ENCODE measurements at regions not wholly inside any gene's neighbourhood (a gene's known extent, or its start where the extent isn't known, plus 50 kb on each side); places are given as distances from the start of the nearest gene placed in this dataset.
A peak's percentile ranks its signal among the peaks of the same experiment; 100 is the strongest.

DNA sequence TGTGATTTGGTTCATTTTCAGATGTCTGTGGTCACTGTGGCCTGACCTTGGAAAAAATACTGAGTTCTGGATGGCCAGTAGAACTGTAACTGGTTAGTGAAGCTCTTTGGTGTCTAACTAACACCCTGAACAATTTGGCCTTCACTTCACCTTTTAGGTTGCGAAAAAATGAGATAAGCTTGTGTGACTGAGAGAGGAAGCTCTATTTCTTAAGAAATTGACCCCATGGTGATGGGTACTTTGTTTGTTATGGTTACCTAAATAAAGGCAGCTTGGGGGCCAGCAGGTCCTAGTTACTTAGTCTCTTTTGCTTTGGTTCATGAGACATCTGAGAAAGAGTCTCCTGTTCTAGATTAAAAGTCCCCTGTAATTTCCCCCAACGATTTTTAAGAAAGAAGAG is 181.6 kb downstream of the ZNF326 start:
- H3K4me3 ChIP-seq (ENCODE audit: low read depth, low read length), result no peak overlapping the region
- peak; percentile 16 for DNase-seq (ENCODE audit: low read depth)
- TF ChIP-seq MAX (IDR thresholded peaks at IDR 0.05; ENCODE audit: low read depth, low read length), result no peak
- TF ChIP-seq, protein P1, sequence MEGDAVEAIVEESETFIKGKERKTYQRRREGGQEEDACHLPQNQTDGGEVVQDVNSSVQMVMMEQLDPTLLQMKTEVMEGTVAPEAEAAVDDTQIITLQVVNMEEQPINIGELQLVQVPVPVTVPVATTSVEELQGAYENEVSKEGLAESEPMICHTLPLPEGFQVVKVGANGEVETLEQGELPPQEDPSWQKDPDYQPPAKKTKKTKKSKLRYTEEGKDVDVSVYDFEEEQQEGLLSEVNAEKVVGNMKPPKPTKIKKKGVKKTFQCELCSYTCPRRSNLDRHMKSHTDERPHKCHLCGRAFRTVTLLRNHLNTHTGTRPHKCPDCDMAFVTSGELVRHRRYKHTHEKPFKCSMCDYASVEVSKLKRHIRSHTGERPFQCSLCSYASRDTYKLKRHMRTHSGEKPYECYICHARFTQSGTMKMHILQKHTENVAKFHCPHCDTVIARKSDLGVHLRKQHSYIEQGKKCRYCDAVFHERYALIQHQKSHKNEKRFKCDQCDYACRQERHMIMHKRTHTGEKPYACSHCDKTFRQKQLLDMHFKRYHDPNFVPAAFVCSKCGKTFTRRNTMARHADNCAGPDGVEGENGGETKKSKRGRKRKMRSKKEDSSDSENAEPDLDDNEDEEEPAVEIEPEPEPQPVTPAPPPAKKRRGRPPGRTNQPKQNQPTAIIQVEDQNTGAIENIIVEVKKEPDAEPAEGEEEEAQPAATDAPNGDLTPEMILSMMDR (IDR thresholded peaks at IDR 0.05; ENCODE audit: low read depth, low read length), result no peak
- TF ChIP-seq POLR2A (IDR thresholded peaks at IDR 0.05; ENCODE audit: extremely low read depth, insufficient read length), result no peak
- no peak for TF ChIP-seq MYC (IDR thresholded peaks at IDR 0.05; ENCODE audit: low read depth, low read length)

DNA sequence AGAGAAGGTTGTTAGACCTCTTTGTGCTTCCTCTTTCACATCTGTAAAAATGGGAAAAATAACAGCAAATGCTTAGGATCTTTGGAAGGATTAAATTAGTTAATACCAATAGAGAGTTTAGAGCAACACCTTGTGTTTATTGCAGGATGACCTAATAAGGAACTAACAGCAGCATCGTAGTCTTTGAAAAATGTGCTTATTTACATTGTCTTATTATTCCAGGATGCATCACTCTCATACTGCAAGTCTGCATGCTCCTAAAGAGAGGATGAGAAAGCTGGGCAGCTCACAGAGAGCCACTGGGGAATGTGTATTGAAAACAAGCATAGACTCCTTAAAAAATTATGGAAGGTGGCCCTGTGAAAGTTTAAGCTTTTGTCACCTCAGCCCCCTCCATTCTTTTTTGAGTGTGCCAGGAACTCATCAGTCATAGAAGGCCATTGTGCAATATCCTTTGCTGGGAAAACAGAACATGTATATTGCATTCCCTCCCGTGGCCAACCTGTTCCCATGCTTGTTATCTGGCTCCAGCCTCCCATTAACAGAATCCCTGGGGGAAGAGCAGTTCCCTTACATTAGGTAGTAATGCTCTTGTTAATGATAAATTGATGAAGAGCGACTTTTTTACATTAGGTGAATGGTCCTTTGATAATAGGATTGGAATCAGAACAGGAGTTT is 180.7 kb downstream of the ZNF326 start:
- DNase-seq (ENCODE audit: low read depth), result peak; percentile 7

DNA sequence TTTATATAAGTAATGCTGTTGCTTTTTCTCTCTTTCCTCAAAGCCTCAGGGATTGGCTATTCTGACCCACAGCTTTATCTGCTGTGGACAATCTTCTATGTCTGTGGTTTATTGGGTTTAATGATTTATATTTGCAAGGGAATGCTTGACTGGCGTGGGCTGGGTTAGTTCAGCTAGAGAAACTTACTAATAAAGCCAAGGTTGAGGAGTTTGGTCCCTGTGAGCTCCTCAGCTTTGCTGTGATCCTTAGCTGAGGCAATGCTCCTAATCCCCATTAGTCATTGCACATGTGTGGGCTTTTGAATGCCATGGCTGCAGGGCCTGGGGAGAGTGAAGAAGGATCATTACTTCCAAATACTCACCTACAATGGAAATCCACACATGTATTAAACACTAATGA is 179.3 kb downstream of the ZNF326 start:
- no peak overlapping the region for H3K4me3 ChIP-seq (ENCODE audit: low read depth, low read length)
- DNase-seq (ENCODE audit: low read depth), result no peak
- TF ChIP-seq, protein P1 (IDR thresholded peaks at IDR 0.05; ENCODE audit: low read depth, low read length), result no peak
- TF ChIP-seq MYC (IDR thresholded peaks at IDR 0.05; ENCODE audit: low read depth, low read length), result no peak
- TF ChIP-seq MAX (IDR thresholded peaks at IDR 0.05; ENCODE audit: low read depth, low read length), result no peak
- no peak for TF ChIP-seq POLR2A (IDR thresholded peaks at IDR 0.05; ENCODE audit: extremely low read depth, insufficient read length)

More for the DNA sequence above, 180.7 kb downstream of the ZNF326 start:
- TF ChIP-seq, protein P1 (IDR thresholded peaks at IDR 0.05; ENCODE audit: low read depth, low read length), result no peak
- no peak for TF ChIP-seq MAX (IDR thresholded peaks at IDR 0.05; ENCODE audit: low read depth, low read length)
- no peak for TF ChIP-seq MYC (IDR thresholded peaks at IDR 0.05; ENCODE audit: low read depth, low read length)
- no peak for TF ChIP-seq POLR2A (IDR thresholded peaks at IDR 0.05; ENCODE audit: extremely low read depth, insufficient read length)
- no peak overlapping the region for H3K4me3 ChIP-seq (ENCODE audit: low read depth, low read length)

DNA sequence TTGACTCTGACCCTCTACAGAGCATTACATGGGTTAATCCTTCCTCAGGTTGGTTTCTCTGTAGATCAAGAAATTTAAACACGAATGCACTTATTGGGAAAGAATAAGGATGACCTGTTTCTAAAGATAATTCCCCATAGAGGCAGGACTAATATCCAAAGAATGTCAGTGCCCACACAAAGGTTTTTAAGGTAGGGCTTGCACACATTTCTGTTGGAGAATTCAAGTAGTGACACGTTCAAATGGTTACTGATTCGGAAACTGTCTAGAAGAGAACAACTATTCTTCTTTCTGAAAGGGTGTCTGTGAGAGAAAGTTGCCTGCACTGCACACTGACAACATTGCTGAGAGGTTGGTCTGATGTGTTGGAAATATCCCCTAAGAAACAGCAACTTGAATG is 167.3 kb downstream of the ZNF326 start:
- TF ChIP-seq MAX (IDR thresholded peaks at IDR 0.05; ENCODE audit: low read depth, low read length) (no peak), POLR2A (IDR thresholded peaks at IDR 0.05; ENCODE audit: extremely low read depth, insufficient read length) (no peak), MYC (IDR thresholded peaks at IDR 0.05; ENCODE audit: low read depth, low read length) (no peak)
- TF ChIP-seq, protein P1 (IDR thresholded peaks at IDR 0.05; ENCODE audit: low read depth, low read length), result no peak
- DNase-seq (ENCODE audit: low read depth), result no peak

DNA sequence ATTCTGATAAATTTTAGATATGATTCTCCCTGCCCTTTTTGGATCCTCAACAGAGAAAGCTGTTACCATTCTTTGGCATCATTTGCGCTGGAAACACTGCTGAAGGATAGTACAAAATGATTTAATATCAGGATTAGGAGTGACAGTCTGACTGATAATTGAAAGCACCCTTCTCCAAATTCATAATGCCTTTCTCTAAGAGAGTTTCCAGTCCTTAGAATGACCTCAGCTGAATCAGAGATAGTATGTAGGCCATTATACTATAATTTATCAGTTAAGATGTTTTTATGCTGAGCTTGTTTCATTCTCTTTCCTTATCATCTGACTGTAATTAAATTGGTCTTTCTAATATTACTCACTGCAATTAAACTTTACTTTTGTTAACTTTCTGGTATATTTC is 166.7 kb downstream of the ZNF326 start:
- TF ChIP-seq POLR2A (IDR thresholded peaks at IDR 0.05; ENCODE audit: extremely low read depth, insufficient read length) (no peak), MAX (IDR thresholded peaks at IDR 0.05; ENCODE audit: low read depth, low read length) (no peak), MYC (IDR thresholded peaks at IDR 0.05; ENCODE audit: low read depth, low read length) (no peak)
- TF ChIP-seq, protein P1 (IDR thresholded peaks at IDR 0.05; ENCODE audit: low read depth, low read length), result no peak
- no peak for DNase-seq (ENCODE audit: low read depth)
- no peak overlapping the region for H3K4me3 ChIP-seq (ENCODE audit: low read depth, low read length)

More for the DNA sequence above, 167.3 kb downstream of the ZNF326 start:
- no peak overlapping the region for H3K4me3 ChIP-seq (ENCODE audit: low read depth, low read length)
